Activated T-cell treated with anti-CD3 and anti-CD28 coated beads, Interleukin-2, amount 50 U/mL, for 4 hours (primary cell): ENCODE measurements at regions not wholly inside any gene's neighbourhood (a gene's known extent, or its start where the extent isn't known, plus 50 kb on each side); places are given as distances from the start of the nearest gene placed in this dataset.

Experiments used
- ATAC-seq, 2 donors: fragments of 200-7000 bp; cut with Tn5 transposase; one replicate each; pipeline ENCODE4 v1.10.0; 2021
- DNase-seq: peaks from one replicate; pipeline ENCODE4 v3.0.0-alpha.2; 2020
- H3K27me3 Mint-ChIP-seq: one replicate; pipeline ENCODE4 v1.8.0; 2021; ENCODE audit warnings: low read depth, mixed read lengths
- H3K36me3 Mint-ChIP-seq: one replicate; pipeline ENCODE4 v1.8.0; 2022; ENCODE audit warnings: mixed read lengths; ENCODE audit not compliant: insufficient read depth
- H3K4me1 Mint-ChIP-seq: one replicate; pipeline ENCODE4 v1.8.0; 2021; ENCODE audit warnings: low read depth, mixed read lengths
- H3K4me3 Mint-ChIP-seq: one replicate; pipeline ENCODE4 v1.8.0; 2021; ENCODE audit warnings: mild to moderate bottlenecking, moderate library complexity, mixed read lengths
- H3K9me3 Mint-ChIP-seq: one replicate; pipeline ENCODE4 v1.8.0; 2021; ENCODE audit warnings: mixed read lengths

GRCh38 chr9:129367287-129367686 lies 189.2 kb upstream of the IER5L start:
- no peaks in the 10 kb centered on the region for H3K36me3 Mint-ChIP-seq
- H3K4me3 Mint-ChIP-seq = no peak overlapping the region
- no peaks in the 10 kb centered on the region for H3K9me3 Mint-ChIP-seq
- H3K4me1 Mint-ChIP-seq = no peaks in the 10 kb centered on the region
- peaks cover 2% of the 10 kb centered on the region for H3K27me3 Mint-ChIP-seq
- ATAC-seq (no peak), DNase-seq (no peak)

GRCh38 chr9:129365196-129365595 lies 187.1 kb upstream of the IER5L start:
- Mint-ChIP-seq H3K27me3 (peaks cover 4% of the 10 kb centered on the region), H3K9me3 (no peaks in the 10 kb centered on the region), H3K36me3 (no peaks in the 10 kb centered on the region), H3K4me3 (no peak overlapping the region), H3K4me1 (no peaks in the 10 kb centered on the region)
- no peak for DNase-seq
- ATAC-seq = no peak

- no peak for DNase-seq
- no peaks in the 10 kb centered on the region for H3K9me3 Mint-ChIP-seq
- no peak overlapping the region for H3K4me3 Mint-ChIP-seq
- H3K4me1 Mint-ChIP-seq = no peaks in the 10 kb centered on the region
- peaks cover 13% of the 10 kb centered on the region for H3K27me3 Mint-ChIP-seq
- no peaks in the 10 kb centered on the region for H3K36me3 Mint-ChIP-seq
- no peak for ATAC-seq
Measured at GRCh38 chr9:129363216-129363873, 185.3 kb upstream of the IER5L start.

- DNase-seq (no peak), ATAC-seq (no peak)
- Mint-ChIP-seq H3K9me3 (no peaks in the 10 kb centered on the region), H3K4me1 (no peaks in the 10 kb centered on the region), H3K27me3 (peaks cover 13% of the 10 kb centered on the region), H3K36me3 (no peaks in the 10 kb centered on the region), H3K4me3 (no peak overlapping the region)
Measured at GRCh38 chr9:129362287-129363000, 184.4 kb upstream of the IER5L start.

GRCh38 chr9:129361196-129361595 lies 183.1 kb upstream of the IER5L start:
- ATAC-seq = no peak
- no peaks in the 10 kb centered on the region for H3K4me1 Mint-ChIP-seq
- no peaks in the 10 kb centered on the region for H3K9me3 Mint-ChIP-seq
- no peak overlapping the region for H3K4me3 Mint-ChIP-seq
- no peaks in the 10 kb centered on the region for H3K36me3 Mint-ChIP-seq
- no peak for DNase-seq
- peaks cover 15% of the 10 kb centered on the region for H3K27me3 Mint-ChIP-seq

- DNase-seq (no peak), ATAC-seq (no peak)
- no peaks in the 10 kb centered on the region for H3K4me1 Mint-ChIP-seq
- peaks cover 3% of the 10 kb centered on the region for H3K36me3 Mint-ChIP-seq
- no peak overlapping the region for H3K4me3 Mint-ChIP-seq
- peaks cover 18% of the 10 kb centered on the region for H3K27me3 Mint-ChIP-seq
- peaks cover 5% of the 10 kb centered on the region for H3K9me3 Mint-ChIP-seq
Measured at GRCh38 chr9:129359916-129360536, 182.0 kb upstream of the IER5L start.

GRCh38 chr9:129359162-129359811 lies 181.2 kb upstream of the IER5L start:
- peaks cover 3% of the 10 kb centered on the region for H3K36me3 Mint-ChIP-seq
- DNase-seq (no peak), ATAC-seq (no peak)
- peaks cover 5% of the 10 kb centered on the region for H3K9me3 Mint-ChIP-seq
- H3K4me1 Mint-ChIP-seq = no peaks in the 10 kb centered on the region
- no peak overlapping the region for H3K4me3 Mint-ChIP-seq
- H3K27me3 Mint-ChIP-seq = peaks cover 18% of the 10 kb centered on the region

- Mint-ChIP-seq H3K9me3 (peaks cover 5% of the 10 kb centered on the region), H3K36me3 (peaks cover 3% of the 10 kb centered on the region), H3K4me3 (no peak overlapping the region), H3K4me1 (no peaks in the 10 kb centered on the region), H3K27me3 (peaks cover 18% of the 10 kb centered on the region)
- ATAC-seq (no peak), DNase-seq (no peak)
Measured at GRCh38 chr9:129358621-129359154, 180.6 kb upstream of the IER5L start.

- ATAC-seq (no peak), DNase-seq (no peak)
- Mint-ChIP-seq H3K9me3 (peaks cover 5% of the 10 kb centered on the region), H3K4me3 (no peak overlapping the region), H3K36me3 (peaks cover 3% of the 10 kb centered on the region), H3K4me1 (no peaks in the 10 kb centered on the region), H3K27me3 (peaks cover 18% of the 10 kb centered on the region)
Measured at GRCh38 chr9:129357773-129358245, 179.7 kb upstream of the IER5L start.

- no peak for DNase-seq
- peaks cover 5% of the 10 kb centered on the region for H3K9me3 Mint-ChIP-seq
- peaks cover 16% of the 10 kb centered on the region for H3K27me3 Mint-ChIP-seq
- no peak overlapping the region for H3K4me3 Mint-ChIP-seq
- no peaks in the 10 kb centered on the region for H3K4me1 Mint-ChIP-seq
- peaks cover 3% of the 10 kb centered on the region for H3K36me3 Mint-ChIP-seq
- no peak for ATAC-seq
Measured at GRCh38 chr9:129356871-129357772, 179.1 kb upstream of the IER5L start.

GRCh38 chr9:129355631-129356030 lies 177.6 kb upstream of the IER5L start:
- peaks cover 3% of the 10 kb centered on the region for H3K4me1 Mint-ChIP-seq
- DNase-seq (no peak), ATAC-seq (no peak)
- peaks cover 3% of the 10 kb centered on the region for H3K36me3 Mint-ChIP-seq
- peaks cover 18% of the 10 kb centered on the region for H3K27me3 Mint-ChIP-seq
- no peak overlapping the region for H3K4me3 Mint-ChIP-seq
- H3K9me3 Mint-ChIP-seq = peaks cover 5% of the 10 kb centered on the region

- DNase-seq (no peak), ATAC-seq (no peak)
- Mint-ChIP-seq H3K9me3 (peaks cover 5% of the 10 kb centered on the region), H3K36me3 (peaks cover 3% of the 10 kb centered on the region), H3K4me1 (peaks cover 3% of the 10 kb centered on the region), H3K27me3 (peaks cover 18% of the 10 kb centered on the region), H3K4me3 (no peak overlapping the region)
Measured at GRCh38 chr9:129354498-129354897, 176.4 kb upstream of the IER5L start.

GRCh38 chr9:129353697-129354336 lies 175.8 kb upstream of the IER5L start:
- Mint-ChIP-seq H3K27me3 (peaks cover 12% of the 10 kb centered on the region), H3K36me3 (peaks cover 3% of the 10 kb centered on the region), H3K4me3 (no peak overlapping the region), H3K9me3 (peaks cover 5% of the 10 kb centered on the region), H3K4me1 (peaks cover 3% of the 10 kb centered on the region)
- ATAC-seq (no peak), DNase-seq (no peak)
